ENCODE measurements at regions not wholly inside any gene's neighbourhood (a gene's known extent, or its start where the extent isn't known, plus 50 kb on each side); places are given as distances from the start of the nearest gene placed in this dataset.

GRCh38 chr11:119814766-119815165 is 85.8 kb upstream of the NECTIN1 start:
- DNase-seq, result no peak

DNA sequence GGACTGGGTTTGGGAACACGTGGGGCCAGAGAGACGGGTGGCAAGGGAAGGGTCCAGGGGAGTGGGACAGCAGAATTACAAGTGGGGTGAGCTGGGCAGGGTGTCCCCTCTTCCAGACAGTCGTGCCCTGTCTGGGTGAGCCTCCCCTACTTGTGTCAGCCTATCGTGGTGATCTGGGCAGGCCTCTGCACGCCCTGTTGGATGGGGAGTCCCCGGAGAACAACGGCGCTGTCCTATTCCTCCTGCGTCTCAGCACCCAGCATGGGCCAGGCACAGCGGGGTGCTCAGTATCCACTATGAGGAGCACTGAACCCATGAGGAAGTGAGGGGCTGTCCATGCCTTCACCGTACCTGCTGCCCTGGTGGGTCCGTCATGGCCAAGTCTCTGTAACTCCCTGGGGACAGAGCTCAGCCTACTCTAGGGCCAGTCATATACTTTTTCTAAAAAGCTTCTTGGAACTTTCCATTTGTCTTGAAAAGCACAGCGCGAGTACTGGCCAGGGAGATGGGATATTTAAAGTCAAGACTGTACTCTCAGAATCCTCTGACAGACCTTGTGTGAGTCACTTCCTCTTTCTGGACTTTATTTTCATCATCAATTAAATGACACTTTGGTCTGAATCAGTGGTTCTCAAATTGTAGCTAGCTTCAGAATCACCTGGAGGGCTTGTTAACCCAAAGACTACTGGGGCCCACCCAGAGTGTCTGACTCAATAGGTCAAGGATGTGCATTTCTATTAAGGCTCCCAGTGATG is 81.7 kb upstream of the NECTIN1 start:
- no peak for DNase-seq

DNA sequence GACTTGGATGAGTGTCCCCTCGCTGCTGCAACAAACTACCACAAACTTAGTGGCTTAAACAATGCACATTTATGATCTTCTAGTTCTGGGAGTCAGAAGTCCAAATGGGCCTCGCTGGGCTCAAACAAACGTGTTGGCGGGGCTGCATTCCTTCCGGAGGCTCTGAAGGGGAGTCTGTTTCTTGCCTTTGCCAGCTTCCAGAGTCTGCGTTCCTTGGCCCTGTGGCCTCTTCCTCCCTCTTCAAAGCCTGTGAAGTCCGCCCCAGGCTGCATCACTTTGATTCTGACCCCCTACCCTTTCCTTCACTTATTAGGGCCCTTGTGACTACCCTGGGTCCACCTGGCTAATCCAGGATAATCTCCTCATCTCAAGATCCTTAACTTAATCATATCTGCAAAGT is 80.3 kb upstream of the NECTIN1 start:
- no peak for DNase-seq

GRCh38 chr11:119808407-119809185 is 79.6 kb upstream of the NECTIN1 start:
- no peak for DNase-seq

DNA sequence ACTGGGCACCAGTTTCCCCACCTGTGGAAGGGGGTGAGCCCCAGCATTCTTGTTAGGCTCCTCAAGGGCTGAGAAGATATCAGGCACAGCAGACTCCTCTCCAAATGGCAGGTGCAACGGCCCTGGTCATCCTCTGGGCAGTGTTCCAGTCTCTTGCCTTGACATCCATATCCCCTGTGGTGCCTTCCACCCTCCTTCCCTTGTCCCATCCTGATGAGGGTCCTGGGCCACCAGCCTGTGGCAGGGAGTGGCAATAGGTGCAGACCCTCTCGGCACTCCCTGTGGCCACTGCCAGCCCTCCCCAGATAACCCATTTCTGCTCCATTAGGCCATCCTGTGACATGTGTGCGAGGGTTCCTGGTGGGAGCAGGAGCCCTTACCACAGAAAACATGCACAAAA is 78.8 kb upstream of the NECTIN1 start:
- DNase-seq, result no peak

DNA sequence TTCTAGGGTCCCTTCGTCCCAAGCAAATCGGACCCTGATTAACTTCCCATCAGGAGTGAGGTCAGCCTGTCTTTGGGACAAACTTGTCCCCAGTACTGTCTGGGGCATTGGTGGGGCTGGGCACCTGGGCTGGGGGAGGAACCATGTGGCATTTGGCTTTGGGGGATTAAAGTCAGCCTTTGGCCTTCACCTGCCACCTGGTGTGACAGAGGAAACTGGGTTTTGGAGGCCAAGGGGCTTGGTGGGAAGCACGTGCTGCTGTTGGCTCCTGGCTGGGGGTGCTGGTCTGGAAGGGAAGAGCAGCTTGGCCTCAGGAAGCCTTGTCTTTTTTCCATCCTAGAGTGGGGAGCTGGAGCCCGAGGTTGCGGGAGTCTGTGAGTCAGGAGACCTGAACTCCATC is 78.4 kb upstream of the NECTIN1 start:
- DNase-seq, result no peak

DNA sequence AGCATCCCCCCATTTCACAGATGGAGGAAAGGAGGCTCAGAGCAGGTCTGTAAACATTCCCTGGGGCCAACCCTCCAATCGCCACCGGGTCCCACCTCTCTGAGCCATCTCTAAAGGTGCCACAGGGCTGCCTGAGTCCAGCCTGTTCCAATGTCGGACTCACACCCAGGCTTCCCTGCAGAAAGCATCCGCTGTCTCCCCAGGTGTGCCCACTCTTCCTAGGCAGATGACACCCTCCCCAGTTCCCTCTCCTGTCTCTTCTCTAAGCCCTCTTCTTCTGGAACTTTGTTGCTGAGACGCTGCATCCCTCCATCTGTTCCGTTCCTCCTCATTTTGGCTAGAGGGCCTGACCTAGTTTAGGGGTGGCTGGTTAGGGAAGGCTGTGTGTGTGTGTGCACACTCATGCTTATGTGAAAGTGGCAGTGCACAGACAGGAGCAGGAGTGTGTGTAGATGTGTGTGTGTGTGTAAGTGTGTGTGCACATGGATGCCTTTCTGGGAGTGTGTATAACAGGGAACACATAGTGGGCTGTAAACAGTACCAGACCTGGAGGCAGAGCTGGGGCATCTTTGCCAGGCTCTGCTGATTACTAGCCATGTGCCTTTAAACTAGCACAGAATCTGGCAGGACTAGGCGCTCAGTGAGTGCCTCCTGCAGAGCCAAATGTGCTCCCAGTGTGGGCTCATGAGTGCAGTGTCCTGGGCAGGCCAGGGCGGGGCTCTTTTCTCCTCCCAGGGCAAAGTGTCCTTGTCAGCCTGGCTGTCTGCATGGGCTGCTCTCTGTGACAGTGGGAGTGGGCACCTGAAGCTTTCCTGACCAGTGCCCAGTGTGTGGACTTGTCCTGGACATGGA is 77.3 kb upstream of the NECTIN1 start:
- DNase-seq, result no peak

- DNase-seq, result no peak
These were observed 76.7 kb upstream of the NECTIN1 start for GRCh38 chr11:119805663-119806062.

DNA sequence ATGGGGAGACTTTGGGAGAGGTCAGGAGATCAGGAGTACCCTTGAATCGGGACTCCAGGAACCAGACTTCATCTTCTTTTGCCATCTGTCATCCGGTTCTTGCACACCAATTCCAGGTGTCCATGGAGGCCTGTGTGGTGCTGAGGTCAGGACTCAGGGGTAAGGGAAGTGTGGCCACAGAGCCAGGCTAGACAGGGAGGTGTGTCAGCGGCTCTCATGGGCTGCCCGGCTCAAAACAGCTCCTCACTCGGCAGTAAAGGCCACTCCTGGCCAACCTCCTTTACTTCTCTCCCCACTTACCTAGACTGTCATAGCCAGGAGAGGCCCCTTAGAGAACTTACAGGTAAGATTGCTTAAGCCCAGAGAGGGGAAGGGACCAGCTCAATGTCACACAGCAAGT is 75.7 kb upstream of the NECTIN1 start:
- no peak for DNase-seq

DNA sequence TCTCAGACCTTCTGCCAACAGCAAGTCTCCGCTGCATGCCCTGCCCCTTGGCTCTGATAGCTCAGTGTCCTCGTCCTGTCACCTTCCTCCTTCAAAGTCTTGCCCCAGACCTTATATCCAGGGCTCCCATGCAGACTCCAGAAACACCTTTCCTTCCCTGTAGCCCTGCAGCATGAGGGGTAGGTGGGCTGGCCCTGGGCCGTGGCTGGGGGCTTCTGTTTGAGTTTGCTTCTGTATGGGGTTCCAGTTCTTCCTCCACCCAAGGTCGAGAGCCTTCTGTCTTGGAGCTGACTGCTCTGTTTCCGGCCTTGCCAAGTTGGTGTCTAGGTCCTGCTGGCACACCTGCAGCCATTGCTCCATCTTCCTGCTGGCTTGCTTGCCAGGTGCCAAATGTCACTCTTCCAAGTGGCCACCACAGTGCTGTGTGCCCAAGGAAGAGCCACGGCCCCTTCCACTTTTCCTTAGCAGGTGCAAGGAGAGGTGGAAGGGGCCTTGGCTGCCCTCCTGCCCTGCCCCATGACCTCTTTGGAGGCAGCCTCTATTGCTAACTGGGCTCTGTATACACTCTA is 74.8 kb upstream of the NECTIN1 start:
- no peak for DNase-seq

DNA sequence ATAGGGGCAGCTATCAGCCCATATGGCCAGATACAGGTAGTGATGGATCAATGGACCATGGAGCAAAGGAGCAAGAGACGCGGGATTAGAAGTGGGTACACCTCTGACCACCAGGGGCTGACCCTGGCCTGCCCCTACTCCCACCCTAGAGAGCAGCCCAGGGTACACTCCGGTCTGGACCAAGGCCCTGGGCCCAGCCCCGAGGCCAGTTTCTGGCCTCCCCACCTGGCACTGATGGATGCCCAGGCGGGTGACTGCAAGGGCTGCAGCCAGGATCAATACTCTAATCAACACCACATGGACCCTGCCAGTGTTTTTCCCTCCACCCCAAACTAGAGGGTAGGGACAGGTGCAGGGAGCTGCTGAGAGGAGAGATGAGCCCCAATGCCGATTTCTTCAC is 74.1 kb upstream of the NECTIN1 start:
- DNase-seq, result no peak

DNA sequence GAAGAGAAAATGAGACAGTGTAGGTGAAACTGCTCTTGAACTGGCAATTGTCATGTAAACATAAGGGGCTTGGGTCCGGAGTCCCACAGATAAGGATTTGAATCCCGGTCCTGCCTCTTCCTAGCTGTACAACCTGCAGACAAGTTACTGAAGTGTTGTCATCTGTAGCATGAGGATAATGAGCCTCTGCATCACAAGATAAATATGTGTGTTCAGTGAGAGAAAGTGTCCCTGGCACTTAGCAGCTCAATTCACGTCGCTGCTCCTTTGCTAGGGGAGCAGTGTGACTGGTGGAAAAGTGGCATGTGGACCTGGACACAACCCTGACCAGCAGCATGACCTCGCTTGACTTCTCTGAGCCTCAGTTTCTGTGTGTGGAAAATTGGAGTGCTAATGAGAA is 73.7 kb upstream of the NECTIN1 start:
- DNase-seq, result no peak

DNA sequence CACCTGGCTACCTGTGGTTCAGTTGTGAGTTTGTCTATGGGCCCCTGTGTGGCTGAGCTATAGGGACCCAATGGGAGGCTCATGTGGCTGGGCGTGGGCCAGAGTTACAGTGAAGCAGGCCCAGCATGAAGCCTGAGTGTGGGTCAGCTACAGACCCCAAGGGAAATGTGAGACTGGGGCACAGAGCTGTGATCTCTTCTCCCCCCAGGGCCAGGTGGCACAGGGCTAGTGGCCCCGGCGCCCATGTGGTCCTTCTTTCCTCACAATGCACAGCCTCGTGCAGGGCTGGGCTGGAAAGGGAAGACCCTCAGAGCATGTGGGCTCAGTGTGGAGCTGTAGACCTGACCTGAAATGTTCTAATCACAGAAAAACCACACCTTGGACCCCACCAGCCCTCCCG is 71.6 kb upstream of the NECTIN1 start:
- DNase-seq, result no peak

- DNase-seq, result no peak
These were observed 71.2 kb upstream of the NECTIN1 start for GRCh38 chr11:119800171-119800570.

GRCh38 chr11:119798656-119799055 is 69.7 kb upstream of the NECTIN1 start:
- no peak for DNase-seq

DNA sequence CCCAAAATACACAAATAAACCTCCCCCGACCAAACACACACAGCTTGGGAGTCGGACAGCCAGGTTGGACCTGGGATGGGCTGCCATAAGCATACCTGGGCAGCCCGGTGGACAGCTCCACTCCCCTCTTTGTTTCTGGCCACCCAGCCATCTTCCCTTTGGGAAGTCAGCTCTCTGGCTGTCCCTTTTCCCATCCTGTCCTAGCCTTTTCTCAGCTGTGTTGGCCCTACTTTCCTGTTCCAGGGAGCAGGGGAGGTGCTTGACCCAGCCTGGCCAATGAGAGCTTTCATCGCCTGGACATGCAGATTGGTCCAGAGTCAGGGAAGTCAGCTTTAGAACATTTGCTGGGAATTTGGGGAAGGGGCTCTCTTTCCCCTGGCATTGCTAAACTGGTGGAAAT is 68.7 kb upstream of the NECTIN1 start:
- no peak for DNase-seq

DNA sequence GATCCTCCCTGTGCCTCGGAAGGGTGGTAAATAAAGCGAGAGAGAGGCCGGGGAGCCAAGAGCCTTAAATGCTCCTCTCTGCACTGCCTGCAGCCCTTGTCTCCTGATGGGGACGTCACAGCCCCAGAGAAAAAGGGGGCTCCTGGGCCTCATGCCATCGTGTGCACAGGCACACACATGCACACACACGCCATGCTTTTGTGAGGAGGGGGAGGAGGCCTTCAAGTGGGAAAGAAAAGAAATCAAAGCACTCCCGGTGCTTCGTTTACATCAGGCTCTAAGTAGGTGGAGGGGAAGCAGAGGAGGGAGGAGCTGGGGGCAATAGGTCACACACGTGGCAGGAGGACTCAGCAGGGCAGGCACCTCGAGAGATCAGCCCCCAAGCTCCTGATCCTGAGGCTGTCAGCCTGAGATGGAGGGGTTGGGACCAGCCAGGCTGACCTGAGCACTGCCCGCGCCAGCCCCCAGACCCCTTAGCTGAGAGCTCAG is 68.2 kb upstream of the NECTIN1 start:
- peak; percentile 22 for DNase-seq

- DNase-seq, result no peak
These were observed 67.5 kb upstream of the NECTIN1 start for GRCh38 chr11:119796363-119797060.

DNA sequence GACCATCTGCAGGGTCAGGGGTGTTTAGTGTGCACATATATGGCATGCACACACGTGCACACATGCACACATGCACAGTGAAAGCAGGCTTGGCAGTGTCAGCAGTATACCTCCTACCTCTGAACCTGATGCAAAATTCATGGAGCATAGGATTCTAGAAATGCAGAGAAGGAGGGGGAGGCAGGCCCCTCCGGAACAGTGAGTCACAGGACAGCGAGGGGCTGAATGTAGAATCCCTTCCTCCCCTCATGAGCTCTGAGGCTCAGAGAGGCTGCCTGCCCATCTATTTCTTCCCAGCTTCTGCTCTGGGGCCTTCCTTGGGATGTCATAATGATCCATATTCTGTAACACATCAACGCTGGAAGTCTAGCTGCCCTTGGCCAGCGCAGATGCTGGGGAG is 66.7 kb upstream of the NECTIN1 start:
- no peak for DNase-seq

DNA sequence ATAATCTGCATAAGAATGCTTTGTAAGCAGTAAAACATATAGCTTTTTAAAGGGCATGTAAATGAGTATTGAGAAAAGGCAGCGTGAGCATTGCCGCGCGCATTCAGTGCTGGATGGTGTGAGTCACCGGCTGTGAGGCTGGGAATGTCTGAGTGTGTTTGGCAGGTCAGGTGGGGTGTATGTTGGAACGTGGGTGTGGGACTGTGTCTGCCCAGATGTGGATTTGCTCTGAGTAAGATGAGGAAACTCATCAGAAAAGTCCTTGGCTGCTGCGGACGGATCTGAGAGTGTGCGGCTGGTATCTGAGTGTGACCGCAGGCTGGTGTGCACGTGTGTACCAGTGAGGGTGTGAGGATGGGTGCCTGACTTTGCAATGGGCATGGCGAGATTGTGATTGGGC is 66.2 kb upstream of the NECTIN1 start:
- no peak for DNase-seq

DNA sequence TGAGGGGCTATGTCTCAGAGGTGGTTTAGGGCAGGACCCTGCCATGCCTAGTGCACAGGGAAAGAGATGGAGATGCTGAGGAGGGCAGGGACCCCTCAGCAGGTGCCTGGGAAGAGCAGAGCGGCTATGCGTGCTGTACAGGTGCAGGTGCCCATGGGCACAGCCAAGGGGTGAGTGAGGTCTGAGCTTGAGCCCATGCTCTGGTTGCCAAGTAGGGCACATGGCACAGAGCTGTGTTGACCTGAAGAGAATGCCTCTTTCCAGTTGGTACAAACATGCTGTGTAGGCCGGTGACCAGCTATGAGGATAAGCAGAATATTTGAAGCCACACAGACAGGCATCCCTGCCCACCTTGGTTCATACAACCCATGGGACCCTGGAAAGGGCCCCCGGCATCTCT is 65.8 kb upstream of the NECTIN1 start:
- no peak for DNase-seq
